Kidney epithelial cell (primary cell): ENCODE measurements at regions not wholly inside any gene's neighbourhood (a gene's known extent, or its start where the extent isn't known, plus 50 kb on each side); places are given as distances from the start of the nearest gene placed in this dataset.

Experiments
- DNase-seq: peaks from one replicate; pipeline ENCODE4 v3.0.0-alpha.2; 2010; ENCODE audit warnings: low read depth
- H3K27me3 ChIP-seq: 2 replicates; pipeline ENCODE4 v1.6.0; 2011; ENCODE audit warnings: low read length; ENCODE audit not compliant: control insufficient read depth, insufficient read depth
- H3K36me3 ChIP-seq: 2 replicates; pipeline ENCODE4 v1.5.1; 2011; ENCODE audit warnings: low read length; ENCODE audit not compliant: control insufficient read depth, insufficient read depth
- H3K4me3 ChIP-seq: 2 replicates; pipeline ENCODE4 v1.5.1; 2011; ENCODE audit warnings: low read depth, mild to moderate bottlenecking, control low read depth, low read length
- CTCF ChIP-seq: IDR thresholded peaks from 2 replicates; pipeline ENCODE4 v1.5.1; 2011; ENCODE audit warnings: mild to moderate bottlenecking, moderate library complexity, low read length, control low read depth, inconsistent platforms; ENCODE audit not compliant: insufficient read depth, poor library complexity, severe bottlenecking

GRCh38 chr16:75793641-75794040 lies 67.4 kb upstream of the CPHXL start:
- Histone ChIP-seq H3K27me3 (no peaks in the 10 kb centered on the region), H3K4me3 (no peak overlapping the region), H3K36me3 (no peaks in the 10 kb centered on the region)
- TF ChIP-seq CTCF: no peak
- no peak for DNase-seq

GRCh38 chr16:75794426-75794825 lies 68.1 kb upstream of the CPHXL start:
- Histone ChIP-seq H3K4me3 (no peak overlapping the region), H3K27me3 (no peaks in the 10 kb centered on the region), H3K36me3 (no peaks in the 10 kb centered on the region)
- TF ChIP-seq CTCF: no peak
- DNase-seq: no peak

- H3K4me3 ChIP-seq: no peak overlapping the region
- no peaks in the 10 kb centered on the region for H3K27me3 ChIP-seq
- no peak for DNase-seq
- TF ChIP-seq CTCF: no peak
- no peaks in the 10 kb centered on the region for H3K36me3 ChIP-seq
Measured at GRCh38 chr16:75798714-75799113, 72.4 kb upstream of the CPHXL start.

- Histone ChIP-seq H3K36me3 (no peaks in the 10 kb centered on the region), H3K27me3 (no peaks in the 10 kb centered on the region), H3K4me3 (no peak overlapping the region)
- DNase-seq: no peak
- TF ChIP-seq CTCF: no peak
Measured at GRCh38 chr16:75801307-75801706, 75.0 kb upstream of the CPHXL start.

- no peak for TF ChIP-seq CTCF
- H3K4me3 ChIP-seq: no peak overlapping the region
- H3K27me3 ChIP-seq: no peaks in the 10 kb centered on the region
- no peaks in the 10 kb centered on the region for H3K36me3 ChIP-seq
- no peak for DNase-seq
Measured at GRCh38 chr16:75803753-75804152, 77.5 kb upstream of the CPHXL start.

- no peak overlapping the region for H3K4me3 ChIP-seq
- TF ChIP-seq CTCF: no peak
- no peak for DNase-seq
- no peaks in the 10 kb centered on the region for H3K36me3 ChIP-seq
- no peaks in the 10 kb centered on the region for H3K27me3 ChIP-seq
Measured at GRCh38 chr16:75804368-75804767, 78.1 kb upstream of the CPHXL start.
